HG03432 (cell line): ENCODE measurements at regions not wholly inside any gene's neighbourhood (a gene's known extent, or its start where the extent isn't known, plus 50 kb on each side); places are given as distances from the start of the nearest gene placed in this dataset.
"Not testable (repeated sequence)": the region's sequence is repeated elsewhere in the genome, so short reads cannot be mapped to it uniquely, and the experiment has no call there.

Source experiments
- ATAC-seq: cut with Tn5 transposase; IDR thresholded peaks from one replicate; pipeline ENCODE4 v1.9.1; 2021; ENCODE audit warnings: mild to moderate bottlenecking, moderate library complexity; ENCODE audit not compliant: unreplicated experiment

DNA sequence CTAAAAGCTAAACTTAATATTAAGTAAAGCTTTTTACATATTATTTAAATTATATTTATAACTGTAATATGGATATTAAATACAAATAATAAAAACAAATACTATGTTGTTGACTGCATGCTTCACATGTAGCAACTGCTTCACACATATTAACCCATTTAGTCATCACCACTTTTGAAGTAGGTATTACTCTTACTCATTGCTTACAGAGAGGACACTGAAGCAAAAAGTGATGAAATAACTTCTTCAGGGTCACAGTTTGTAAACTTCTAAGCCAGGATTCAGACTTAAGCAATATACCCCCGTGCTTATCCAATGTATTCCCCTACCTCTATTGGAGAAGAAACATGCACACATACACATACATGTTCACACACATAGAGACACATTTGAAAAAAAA is 166.6 kb downstream of the DKK2 start:
- no peak for ATAC-seq

DNA sequence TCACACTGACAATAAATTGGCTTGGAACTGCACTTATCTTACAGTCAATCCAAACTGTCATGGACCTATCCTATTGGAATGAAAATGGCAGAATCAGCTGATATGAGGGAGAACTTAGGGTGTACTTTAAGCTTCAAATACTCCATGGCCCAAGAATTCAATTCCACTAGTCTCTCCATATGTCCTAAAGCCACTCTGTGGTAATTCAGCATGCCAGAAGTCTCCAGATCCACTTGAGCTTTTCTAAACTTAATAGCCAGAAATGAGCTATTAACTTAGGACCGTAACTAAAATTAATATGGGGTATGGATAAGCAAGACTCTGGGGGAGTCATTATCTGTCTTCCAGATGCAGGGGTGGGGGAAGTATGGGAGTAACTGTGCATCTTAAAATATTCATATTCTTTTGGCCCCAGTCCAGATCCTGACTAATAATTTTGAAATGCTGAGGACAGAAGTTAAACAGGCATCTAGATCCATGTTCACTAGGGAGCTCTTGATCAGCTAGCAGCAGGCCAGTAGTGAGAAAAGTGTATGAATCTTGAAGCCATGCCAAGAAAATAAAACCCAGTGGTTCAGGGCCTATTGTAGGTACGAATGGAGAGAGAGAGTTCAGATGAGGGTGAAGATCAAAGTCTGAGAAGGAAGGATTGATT is 167.6 kb downstream of the DKK2 start:
- ATAC-seq: no peak

DNA sequence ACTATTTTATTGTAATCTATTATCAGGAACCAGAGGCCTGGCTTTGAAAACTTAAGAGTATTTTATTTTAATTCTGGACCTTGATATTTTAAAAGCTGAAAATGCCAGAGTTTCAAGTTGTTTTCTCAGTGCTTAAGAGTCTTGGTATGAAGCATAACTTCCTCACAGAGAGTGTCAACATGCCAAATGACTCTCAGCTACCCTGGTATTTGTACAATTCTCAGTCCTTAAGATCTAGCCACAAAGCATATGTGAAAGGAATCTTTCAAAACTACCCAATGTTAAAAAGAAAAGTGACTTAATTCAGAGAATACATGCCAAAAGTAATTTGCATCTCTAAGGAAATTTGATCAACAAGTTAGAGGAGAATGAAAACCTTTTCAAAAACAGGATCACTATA is 171.9 kb downstream of the DKK2 start:
- no peak for ATAC-seq

DNA sequence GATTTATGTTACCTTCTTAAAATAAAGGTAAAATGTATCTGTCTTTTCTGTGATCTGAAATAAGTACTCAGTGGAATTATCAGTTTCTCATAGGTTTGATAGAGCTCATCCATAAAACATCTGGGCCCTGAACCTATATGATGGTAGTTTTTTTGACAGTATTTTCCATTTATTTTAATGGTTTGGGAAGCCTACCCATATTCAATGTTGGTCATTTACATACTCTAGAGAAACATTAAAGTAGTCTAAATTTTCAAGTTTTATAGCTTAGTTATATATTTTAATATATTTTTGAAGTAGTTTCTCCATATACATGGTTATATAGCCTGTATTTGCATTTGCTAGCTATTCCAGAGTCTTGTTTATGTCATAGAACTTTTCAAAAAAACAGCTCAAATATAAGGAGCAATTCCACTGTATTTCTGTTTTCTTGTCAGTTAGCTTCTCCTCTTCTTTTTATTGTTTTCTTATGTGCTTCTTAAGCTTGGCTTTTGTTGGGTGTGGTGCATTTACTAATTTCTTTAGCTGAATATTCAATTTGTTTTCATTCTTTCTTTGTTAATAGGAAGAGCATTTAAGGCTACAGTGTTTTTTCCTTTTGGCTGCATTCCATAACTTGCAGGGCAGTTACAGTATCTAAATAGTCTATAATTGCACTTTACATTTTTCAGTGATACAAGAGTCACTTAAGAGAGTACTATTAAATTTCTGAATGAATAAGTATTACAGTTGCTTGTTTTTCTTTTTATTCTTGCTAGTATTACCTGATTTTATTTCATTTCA is 181.4 kb downstream of the DKK2 start:
- ATAC-seq: no peak

- no peak for ATAC-seq
Observed at GRCh38 chr4:106852426-106852825, 183.7 kb downstream of the DKK2 start.

DNA sequence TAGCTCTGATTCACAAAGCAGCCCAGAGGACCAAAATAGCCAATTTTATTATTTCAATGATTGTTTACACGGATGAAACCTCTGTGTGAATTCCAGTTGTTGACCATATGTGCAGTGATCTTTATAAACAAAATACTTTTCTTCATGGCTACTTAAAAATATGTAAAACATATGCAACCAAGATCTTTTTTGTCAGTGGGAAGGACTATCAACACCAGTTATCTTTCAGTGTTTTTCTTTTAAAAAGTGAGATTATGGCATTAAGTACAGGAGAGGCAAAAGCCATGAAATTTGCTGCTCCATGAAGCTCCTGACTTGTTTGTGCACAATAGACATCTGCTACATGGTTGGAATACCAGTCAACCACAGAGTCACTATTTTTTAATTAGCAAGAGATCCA is 184.4 kb downstream of the DKK2 start:
- ATAC-seq: no peak

DNA sequence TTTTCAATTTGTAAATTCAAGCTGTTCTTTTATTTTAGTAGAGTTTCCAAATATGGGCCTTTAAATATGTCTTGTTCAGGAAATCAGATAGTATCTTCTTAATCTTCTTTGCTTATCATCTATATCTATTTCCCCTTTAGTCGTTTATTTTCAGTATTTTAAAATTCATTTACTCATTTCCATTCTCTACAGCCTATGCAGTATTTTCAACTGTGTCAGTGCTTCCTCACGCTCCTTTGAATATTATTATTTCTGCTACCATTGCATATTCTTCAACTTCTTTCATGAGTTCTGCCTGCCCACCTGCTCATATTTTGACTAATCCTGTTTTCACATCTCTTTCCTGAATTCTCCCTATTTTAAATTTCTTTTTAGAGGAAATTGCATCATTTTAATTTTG is 185.4 kb downstream of the DKK2 start:
- ATAC-seq: no peak

GRCh38 chr4:106835919-106836318 is 200.2 kb downstream of the DKK2 start:
- no peak for ATAC-seq

DNA sequence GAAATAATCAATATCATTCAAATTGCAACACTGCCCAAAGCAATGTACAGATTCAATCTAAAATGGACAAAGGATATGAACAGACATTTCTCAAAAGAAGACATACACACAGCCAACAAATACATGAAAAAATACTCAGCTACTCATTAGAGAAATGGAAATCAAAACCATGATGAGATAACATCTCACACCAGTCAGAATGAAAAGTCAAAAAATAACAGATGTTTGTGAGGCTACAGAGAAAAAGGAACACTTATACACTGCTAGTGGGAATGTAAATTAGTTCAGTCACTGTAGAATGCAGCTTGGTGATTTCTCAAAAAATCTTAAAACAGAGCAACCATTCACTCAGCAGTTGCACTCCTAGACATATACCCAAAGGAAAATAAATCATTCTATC is 205.2 kb downstream of the DKK2 start:
- ATAC-seq: no peak

DNA sequence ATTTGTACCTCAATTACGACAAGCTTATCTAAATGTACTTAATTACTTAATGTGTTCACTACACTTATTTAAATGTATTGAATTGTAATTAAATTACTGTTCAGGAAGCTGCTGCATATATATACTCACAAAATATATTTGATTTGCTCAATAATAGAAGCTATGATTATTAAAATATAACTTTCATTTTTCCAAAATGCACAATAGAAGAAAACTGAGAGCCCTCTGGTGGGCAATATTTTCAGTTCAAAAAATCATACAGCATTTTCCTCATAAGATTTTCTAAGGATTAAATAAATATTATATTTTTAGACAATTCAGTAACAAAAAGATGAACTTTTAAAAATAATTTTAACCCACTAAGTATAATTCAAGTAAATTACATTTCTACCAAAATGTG is 217.3 kb downstream of the DKK2 start:
- ATAC-seq: no peak

DNA sequence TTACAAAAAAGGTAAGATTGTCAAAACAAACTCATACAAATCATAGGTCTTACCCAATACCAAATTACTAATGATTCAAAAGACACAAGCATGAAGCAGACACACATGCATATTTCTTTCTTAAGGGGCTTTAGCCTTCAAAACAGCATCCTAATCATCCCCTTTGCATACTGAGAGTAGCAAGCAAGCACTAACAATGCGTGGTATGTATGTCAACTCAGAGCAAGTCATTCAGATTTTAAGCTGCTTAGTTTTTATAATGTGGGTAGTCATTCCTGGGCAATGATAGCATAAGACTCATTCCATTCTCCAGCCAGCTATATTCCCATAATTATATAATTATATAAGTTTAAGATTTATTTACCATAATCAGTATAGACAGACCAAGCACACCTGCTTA is 219.6 kb downstream of the DKK2 start:
- ATAC-seq: no peak

DNA sequence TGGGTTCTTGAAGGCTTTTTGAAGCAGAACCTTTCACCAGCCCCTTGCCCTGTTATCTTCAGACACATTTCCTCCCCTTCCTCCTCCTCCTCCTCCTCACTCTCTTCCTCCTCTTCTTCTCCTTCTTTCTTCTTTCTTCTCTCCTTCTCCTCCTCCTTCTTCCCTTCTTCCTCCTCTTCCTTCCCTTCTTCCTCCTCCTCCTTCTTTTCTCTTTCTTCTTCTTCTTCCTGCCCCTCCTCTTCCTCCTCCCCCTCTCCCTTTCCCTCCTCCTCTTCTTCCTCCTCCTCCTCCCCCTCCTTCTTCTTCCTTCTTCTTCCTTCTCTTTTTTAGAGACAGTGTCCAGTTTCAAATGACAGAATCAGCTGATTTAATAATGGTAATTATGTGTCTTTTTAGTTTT is 226.0 kb downstream of the DKK2 start:
- no peak for ATAC-seq

- peak; percentile 67 for ATAC-seq
Observed at GRCh38 chr4:106809076-106809475, 227.0 kb downstream of the DKK2 start.

DNA sequence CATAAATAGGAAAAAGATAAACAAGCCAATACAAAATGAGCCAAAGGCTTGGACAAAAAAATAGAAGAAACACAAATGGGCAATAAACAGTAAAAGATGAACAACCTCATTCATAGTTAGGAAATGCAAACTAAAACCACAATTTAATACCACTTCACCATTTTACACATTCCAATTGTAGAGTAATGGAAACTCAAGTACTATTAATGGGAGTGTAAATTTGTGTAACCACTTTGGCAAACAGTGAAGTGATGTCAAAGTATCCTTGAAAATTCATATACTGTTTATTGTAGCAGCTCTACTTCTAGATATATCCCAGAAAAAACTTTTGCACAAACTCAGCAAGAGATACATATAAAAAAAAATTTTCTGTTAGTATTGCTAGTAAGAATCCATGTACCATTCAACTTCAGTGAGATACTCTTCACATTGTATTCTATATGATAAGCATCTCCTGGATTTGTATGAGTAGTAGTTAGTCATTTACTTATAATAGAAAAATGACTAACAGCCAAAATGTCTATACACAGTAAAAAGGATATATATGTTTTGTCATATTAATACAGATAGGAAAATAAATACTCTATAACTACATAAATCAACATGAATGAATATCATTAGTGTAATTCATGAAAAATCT is 229.8 kb downstream of the DKK2 start:
- no peak for ATAC-seq

DNA sequence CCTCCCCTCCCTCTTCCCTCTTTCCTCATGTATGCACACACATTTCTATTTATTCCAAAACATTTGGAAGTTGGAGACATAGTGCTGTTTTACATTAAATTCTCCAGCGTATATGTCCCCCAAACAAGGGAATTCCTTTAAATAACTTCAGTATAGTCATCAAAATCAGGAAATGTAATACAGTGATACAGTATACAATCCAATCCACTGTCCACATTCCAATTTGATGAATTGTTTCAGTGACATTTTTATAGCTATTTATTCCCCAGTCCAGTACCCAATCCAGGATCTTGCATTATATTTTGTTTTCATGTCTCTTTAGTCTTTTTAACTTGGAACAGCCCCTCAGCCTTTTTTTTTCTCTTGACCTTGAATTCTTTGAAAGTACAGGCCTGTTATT is 233.0 kb downstream of the DKK2 start:
- no peak for ATAC-seq

DNA sequence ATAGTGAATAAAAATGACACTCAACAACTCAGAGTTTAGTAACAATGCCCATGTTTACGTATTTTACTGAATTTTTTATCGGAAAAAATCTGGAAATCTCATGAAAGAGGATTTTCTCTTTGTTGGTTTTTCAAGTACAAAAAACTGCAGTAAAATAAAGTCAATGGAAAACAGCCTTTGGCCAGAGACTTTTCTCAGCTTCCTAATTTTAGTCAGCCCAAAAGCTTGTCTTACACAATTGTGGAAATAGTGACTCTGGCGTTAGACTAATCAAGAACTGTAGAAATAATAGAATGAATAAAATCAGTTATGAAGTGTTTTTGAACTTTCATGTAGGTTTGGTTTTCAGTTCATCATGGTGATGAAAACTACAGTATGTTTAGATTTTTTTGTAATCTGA is 234.7 kb downstream of the DKK2 start:
- ATAC-seq: no peak

DNA sequence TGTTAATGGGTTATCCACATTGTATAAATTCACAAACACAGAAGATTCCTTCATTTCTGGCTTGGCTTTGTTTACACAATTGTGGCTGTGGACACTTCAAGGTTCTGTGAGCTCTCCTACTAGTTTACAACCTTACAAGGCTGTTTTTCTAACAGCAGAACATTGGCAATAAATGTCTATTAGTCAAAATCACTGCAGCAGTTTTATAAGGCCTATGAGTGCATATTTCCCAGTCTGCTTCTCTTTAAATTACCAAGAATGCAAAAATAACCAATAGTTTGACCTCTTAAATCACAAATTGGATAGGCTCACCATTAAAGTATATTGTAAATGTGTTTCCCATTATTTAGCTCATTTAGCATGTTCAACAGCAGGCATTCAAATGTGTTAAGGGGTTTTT is 239.2 kb downstream of the DKK2 start:
- no peak for ATAC-seq

- no peak for ATAC-seq
Observed at GRCh38 chr4:106795326-106795725, 240.8 kb downstream of the DKK2 start.

DNA sequence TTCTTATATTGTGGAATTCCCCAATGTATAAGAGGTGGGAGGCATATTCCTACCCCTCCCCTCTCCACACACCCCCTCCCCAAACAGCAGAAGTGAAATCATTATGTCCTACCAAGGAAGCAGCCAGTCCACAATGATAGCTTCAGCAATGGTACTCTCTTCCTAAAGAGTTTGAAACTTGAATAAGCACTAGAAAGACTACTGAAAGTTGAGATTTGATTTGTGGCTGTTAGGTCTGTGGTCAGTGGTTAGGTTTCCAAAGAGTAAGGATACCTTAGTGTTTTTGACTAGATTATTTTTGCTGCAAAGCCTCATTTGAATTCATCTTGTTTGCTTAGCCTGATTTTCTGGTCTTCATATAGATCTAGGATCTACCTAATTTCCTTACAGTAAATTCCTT is 242.2 kb downstream of the DKK2 start:
- ATAC-seq: no peak

DNA sequence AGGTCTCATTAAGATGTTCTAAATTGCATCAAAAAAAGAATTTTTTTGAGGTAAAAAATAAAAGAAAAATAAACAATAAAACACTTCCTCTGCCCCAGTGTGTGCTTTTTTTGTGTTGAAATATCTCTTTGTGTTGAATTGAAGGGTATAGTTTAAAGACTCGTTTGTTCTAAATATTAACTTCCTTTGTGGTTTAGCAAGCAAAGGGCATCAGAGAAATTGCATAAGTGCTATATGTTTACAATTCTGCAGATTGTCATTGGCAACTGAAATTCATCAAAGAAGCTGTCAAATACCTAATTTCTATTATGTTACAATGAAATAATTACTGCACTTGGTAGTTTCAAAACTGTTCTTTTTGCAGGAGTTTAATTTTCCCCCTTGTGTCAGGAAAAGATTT is 260.5 kb downstream of the DKK2 start:
- ATAC-seq: no peak

GRCh38 chr4:106774055-106774454 is 262.1 kb downstream of the DKK2 start:
- not testable (repeated sequence) for ATAC-seq
